MV-4-11 (cell line): ENCODE measurements at regions not wholly inside any gene's neighbourhood (a gene's known extent, or its start where the extent isn't known, plus 50 kb on each side); places are given as distances from the start of the nearest gene placed in this dataset.
"Not testable (repeated sequence)": the region's sequence is repeated elsewhere in the genome, so short reads cannot be mapped to it uniquely, and the experiment has no call there.

Experiments
- DNase-seq: peaks from one replicate; lab custom pipeline; 2025; lab: John Stamatoyannopoulos, UW

- DNase-seq = no peak
These were observed 251.1 kb downstream of the GLUD2 start for GRCh38 chrX:121298499-121298898.

DNA sequence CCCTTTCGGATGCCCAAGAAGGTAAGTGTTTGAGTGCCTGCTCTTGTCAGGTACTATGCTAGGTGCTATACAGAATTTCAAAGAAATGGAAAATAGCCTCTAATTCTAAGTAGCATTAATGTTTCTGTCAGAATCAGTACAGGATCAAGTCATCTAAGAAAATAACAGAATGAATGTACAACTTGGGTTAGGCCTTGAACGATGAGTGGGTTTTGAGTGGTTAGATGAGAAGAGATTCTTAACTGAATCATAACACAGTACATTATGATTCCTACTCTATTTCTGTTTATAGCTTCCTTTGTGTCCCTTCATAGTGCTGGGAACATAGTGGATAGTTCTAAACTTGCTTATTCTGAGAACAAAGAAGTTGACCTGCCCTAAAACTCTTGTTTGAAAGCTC lies 253.9 kb downstream of the GLUD2 start:
- no peak for DNase-seq

GRCh38 chrX:121301822-121302221 lies 254.4 kb downstream of the GLUD2 start:
- no peak for DNase-seq

DNA sequence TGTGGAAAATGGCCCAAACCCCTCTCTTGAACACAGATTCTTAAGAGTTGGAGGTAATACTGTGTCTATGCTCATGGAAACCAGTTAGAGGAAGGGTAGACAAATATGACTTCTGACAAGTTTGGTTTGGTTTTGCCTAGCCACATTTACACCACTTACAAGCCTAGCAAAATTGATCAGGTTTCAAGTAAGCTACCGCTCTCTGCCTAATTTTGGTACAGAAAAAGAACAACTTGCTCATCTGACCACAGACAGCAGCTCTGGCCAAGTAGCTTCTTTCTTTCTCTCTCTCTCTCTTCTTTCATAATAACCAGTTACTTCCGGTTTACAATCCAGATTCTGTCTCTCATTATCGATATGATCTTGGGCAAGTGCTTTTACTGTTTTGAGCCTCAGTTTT lies 260.0 kb downstream of the GLUD2 start:
- DNase-seq = peak; percentile 36

DNA sequence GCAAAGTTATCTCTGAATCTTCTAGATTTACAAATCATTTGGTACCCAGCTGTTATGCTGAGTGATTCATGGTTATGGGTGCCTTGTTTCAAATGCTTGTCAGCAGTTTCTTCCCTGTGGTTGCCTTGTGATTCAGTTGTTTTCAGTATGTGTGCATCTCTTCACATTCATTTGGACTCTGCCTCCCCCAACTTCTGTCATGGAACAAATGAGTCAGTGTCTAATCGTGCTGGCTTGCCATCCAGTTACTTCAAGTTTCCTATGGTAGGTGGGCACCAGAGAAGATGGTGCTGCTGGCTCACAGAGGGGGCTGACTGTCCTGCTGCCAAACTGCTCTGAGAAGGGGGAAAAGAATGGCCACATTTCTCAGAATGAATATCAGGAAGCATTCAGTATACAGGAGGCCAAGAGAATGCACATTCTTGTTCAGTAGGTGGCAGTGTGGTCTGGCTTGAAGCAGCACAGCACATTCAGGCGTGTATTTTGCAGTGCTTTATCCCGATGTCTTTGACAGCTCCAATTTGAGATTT lies 260.9 kb downstream of the GLUD2 start:
- peak; percentile 35 for DNase-seq

GRCh38 chrX:121310820-121311219 lies 263.4 kb downstream of the GLUD2 start:
- no peak for DNase-seq

DNA sequence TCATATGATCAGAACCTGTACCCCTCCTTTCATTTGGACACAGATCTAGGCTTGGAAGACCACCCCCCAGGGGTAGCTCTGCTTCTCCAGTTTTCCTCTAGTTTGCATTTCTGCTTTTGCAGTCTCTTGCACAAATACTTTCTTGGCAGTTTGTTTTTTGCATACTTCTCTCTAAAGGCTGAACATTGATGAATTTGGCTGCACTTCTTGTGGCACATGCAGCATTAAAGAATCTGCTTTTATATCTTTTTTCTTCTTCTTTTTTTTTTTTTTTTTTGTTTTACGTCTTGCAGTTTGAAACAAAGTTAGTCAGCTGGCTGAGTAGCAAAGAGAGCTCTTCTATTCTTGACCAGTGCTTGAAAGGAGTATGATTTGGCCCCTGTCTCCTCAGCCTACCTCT lies 273.0 kb downstream of the GLUD2 start:
- DNase-seq = no peak

GRCh38 chrX:121322159-121322558 lies 274.7 kb downstream of the GLUD2 start:
- DNase-seq = no peak

DNA sequence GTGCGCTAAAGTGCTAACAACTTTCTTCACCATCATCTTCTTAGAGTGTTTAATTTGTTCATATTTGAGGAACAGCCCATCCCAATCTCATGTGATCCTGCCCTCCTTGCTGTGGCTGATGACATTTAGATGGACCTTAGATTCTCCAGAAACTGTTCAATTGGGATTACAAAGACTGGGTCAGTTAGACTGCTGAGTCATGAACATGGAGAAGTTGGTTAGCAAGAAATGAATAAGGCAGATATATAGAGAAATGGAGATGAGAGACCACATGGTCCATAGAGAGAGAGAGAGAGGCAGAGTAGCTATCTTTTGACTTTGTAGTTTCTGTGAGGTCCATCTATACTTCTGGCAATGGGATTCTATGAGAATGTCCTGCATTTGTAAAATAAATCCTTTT lies 275.9 kb downstream of the GLUD2 start:
- DNase-seq = no peak

- DNase-seq = no peak
These were observed 286.5 kb downstream of the GLUD2 start for GRCh38 chrX:121333942-121334341.

DNA sequence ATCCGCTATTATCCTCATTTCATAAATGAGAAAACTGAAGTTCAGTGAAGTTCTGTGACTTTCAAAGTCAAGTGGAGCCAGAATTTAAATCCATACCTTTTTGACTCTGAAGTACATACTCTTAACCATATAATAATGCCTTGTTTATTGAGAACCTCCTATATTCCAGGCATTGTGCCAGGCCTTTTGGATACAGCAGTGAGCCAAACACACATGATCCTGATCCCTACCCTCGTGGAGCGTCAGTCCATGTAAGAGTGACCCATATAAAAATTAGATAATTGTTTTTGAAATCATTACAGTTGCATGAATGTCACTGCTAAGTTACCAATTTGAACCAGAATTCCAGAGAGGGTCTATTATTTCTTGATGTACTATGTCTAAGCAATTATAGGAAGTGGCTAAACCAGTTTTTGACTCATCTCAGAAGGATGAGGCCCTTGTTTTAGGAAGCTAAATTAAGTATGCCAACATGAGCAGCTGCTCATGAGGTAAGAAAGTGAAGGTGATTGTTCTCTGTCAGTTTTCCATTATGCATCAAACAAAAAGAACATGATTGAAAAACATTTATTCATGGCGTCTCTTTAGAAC lies 289.5 kb downstream of the GLUD2 start:
- DNase-seq = no peak

DNA sequence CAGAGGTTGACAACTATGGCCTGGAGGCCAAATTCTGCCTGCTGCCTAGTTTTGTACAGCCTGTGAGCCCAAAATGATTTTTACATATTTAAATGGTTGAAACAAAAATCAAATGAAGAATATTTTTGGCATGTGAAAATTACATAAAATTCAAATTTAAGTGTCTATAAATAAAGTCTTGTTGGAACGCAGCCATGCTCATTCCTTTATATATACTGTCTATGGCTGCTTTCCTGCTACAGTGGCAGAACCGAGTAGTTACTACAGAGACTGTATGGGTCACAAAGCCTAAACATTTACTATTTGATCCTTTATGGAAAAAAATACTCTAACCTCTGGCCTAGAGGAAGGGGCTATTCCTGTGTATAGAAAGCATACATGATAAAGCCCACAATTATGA lies 290.4 kb downstream of the GLUD2 start:
- no peak for DNase-seq

- no peak for DNase-seq
These were observed 301.9 kb downstream of the GLUD2 start for GRCh38 chrX:121349263-121349662.

GRCh38 chrX:121356139-121356849 lies 308.9 kb downstream of the GLUD2 start:
- no peak for DNase-seq

DNA sequence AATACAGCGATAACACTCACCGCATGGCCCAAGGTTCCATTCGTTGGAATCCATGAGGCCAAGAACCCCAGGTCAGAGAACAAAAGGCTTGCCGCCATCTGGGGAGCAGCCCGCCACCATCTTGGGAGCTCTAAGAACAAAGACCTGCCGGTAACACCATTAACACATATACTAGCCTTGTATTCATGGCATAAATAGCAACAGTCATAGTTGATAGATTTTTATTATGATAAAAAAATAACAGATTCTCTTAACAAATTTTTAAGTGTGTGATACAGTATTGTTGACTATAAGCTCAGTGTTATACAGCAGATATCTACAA lies 309.4 kb downstream of the GLUD2 start:
- no peak for DNase-seq

DNA sequence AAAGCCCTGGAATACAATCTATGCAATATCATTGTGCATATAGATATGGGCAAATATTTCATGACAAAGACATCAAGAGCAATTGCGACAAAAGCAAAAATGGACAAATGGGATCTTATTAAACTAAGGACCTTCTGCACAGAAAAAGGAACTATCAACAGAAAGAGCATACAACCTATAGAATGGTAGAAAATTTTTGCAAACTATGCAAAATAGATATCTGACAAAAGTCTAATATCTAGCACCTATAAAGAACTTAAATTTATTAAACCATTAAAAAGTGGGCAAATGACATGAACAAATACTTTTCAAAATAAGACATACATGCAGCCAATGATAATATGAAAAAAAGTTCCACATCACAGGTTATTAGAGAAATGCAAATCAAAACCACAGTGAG lies 312.9 kb downstream of the GLUD2 start:
- DNase-seq = no peak

GRCh38 chrX:121365572-121366161 lies 318.3 kb downstream of the GLUD2 start:
- DNase-seq = no peak

- DNase-seq = no peak
These were observed 327.1 kb downstream of the GLUD2 start for GRCh38 chrX:121374471-121374870.

DNA sequence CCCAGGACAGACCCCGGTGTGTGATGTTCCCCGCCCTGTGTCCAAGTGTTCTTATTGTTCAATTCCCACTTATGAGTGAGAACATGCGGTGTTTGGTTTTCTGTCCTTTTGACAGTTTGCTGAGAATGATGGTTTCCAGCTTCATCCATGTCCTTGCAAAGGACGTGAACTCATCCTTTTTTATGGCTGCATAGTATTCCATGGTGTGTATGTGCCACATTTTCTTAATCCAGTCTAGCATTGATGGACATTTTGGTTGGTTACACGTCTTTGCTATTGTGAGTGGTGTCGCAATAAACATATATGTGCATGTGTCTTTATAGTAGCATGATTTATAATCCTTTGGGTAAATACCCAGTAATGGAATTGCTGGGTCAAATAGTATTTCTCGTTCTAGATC lies 334.5 kb downstream of the GLUD2 start:
- DNase-seq = not testable (repeated sequence)

DNA sequence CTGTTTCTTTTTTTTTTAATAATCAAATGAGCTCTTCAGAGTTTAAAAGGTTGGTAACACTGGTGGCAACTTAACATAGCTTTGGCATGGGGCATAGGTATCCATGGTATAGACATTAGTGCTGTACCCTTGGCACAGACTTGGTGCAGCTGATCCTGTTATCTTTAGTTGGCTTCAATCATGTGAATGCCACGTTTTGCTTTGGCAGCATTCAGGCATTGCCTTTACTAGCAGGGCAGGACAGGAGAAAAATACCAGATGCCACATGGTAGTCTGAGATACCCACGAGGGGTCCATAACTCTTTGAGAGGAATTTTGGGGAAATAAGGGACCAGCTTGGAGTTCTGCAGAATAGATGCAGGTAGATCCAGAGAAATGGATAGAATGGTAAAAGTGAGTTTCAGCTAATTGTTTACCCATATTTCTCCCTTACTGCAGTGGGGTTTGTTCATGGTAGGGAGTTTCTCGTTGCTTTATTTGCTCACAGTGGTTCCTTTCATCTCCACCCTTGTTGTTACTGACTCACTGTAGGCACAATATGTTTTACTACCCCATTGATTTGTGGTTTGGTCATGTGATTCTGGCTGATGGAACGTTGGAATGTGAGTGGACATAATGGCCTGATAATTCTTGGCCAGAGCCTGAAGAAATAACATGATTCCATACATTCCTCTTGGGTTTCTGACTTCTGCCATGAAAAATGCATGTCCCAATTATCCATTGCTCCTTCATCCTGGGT lies 342.7 kb downstream of the GLUD2 start:
- DNase-seq = no peak

DNA sequence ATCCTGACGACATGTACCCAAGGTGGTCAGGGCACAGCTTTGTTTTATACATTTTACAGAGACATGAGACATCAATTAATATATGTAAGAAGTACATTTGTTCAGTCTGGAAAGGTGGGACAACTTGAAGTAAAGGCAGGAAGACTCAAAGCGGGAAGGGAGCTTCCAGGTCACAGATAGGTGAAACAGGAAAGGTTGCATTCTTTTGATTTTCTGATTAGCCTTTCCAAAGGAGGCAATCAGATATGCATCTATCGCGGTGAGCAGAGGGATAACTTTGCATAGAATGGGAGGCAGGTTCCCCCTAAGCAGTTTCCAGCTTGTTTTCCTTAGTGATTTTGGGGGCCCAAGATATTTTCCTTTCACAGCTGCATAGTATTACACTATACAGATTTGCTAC lies 358.4 kb downstream of the GLUD2 start:
- DNase-seq = no peak

GRCh38 chrX:121407627-121408026 lies 360.2 kb downstream of the GLUD2 start:
- DNase-seq = no peak

GRCh38 chrX:121431514-121431913 lies 384.1 kb downstream of the GLUD2 start:
- DNase-seq = not testable (repeated sequence)
